Epithelial cell of esophagus (primary cell): ENCODE measurements at regions not wholly inside any gene's neighbourhood (a gene's known extent, or its start where the extent isn't known, plus 50 kb on each side); places are given as distances from the start of the nearest gene placed in this dataset.
"Not testable (repeated sequence)": the region's sequence is repeated elsewhere in the genome, so short reads cannot be mapped to it uniquely, and the experiment has no call there.

Experiments used
- DNase-seq: peaks from one replicate; pipeline ENCODE4 v3.0.0; 2010; ENCODE audit warnings: low read depth
- H3K4me3 ChIP-seq: 2 replicates; pipeline ENCODE4 v1.5.1; 2011; ENCODE audit warnings: mild to moderate bottlenecking, low read length, control low read depth
- TF ChIP-seq, protein P1 (sequence below): IDR thresholded peaks from 2 replicates; pipeline ENCODE4 v1.5.1; 2011; ENCODE audit warnings: low read depth, mild to moderate bottlenecking, low read length, control low read depth, inconsistent platforms; ENCODE audit not compliant: insufficient read depth; ENCODE audit errors: missing control alignments

GRCh38 chr14:87748558-87748957 is 244.4 kb downstream of the GALC start:
- DNase-seq, result no peak
- no peak overlapping the region for H3K4me3 ChIP-seq
- TF ChIP-seq, protein P1, sequence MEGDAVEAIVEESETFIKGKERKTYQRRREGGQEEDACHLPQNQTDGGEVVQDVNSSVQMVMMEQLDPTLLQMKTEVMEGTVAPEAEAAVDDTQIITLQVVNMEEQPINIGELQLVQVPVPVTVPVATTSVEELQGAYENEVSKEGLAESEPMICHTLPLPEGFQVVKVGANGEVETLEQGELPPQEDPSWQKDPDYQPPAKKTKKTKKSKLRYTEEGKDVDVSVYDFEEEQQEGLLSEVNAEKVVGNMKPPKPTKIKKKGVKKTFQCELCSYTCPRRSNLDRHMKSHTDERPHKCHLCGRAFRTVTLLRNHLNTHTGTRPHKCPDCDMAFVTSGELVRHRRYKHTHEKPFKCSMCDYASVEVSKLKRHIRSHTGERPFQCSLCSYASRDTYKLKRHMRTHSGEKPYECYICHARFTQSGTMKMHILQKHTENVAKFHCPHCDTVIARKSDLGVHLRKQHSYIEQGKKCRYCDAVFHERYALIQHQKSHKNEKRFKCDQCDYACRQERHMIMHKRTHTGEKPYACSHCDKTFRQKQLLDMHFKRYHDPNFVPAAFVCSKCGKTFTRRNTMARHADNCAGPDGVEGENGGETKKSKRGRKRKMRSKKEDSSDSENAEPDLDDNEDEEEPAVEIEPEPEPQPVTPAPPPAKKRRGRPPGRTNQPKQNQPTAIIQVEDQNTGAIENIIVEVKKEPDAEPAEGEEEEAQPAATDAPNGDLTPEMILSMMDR, result no peak

DNA sequence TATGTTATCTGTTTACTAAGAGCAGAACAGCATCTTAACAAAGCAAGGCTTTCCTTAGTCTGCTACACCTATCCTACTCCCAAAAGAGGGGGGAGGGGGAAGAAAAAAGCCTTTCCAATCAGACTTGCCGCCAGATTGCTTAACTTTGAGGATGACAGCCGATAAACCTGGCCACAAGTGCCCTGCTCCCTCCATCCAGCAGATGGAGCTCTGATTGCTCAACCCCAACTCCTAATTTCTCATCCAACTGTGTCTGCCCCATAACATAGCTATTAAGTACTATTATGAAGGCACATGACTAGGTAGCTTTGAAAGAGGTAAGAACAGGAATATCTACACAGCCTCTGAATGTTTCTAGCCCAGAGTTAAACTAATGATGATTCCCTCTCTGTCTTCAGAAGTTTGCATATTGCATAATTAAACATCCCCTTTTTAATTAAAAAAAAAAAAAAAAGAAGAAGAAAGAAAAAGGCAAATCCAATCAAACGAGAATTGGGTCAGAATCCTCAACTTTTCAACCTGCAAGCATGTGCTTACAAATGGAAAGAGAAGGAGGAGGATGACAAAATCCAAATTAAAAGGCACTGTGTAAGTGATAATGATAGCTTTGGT is 247.4 kb downstream of the GALC start:
- peak; percentile 68 for DNase-seq
- TF ChIP-seq, protein P1, result peak; percentile 78
- H3K4me3 ChIP-seq, result no peak overlapping the region

GRCh38 chr14:87734577-87735360 is 258.2 kb downstream of the GALC start:
- not testable (repeated sequence) for H3K4me3 ChIP-seq, DNase-seq

DNA sequence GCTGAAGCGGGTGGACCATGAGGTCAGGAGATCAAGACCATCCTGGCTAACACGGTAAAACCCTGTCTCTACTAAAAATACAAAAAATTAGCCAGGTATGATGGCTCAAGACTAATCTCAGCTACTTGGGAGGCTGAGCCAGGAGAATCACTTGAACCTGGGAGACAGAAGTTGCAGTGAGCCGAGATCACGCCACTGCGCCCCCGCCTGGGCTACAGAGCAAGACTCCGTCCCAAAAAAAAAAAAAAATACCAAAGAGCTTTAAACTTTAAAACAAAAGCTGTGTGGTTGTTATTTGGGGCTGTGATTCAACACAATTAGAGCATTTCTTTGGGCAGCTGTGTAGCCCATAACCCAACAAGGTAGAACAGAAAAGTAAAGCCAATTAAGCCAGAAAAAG is 259.9 kb downstream of the GALC start:
- not testable (repeated sequence) for DNase-seq, H3K4me3 ChIP-seq

GRCh38 chr14:87732562-87732961 is 260.4 kb downstream of the GALC start:
- TF ChIP-seq, protein P1, result no peak
- H3K4me3 ChIP-seq, result no peak overlapping the region
- no peak for DNase-seq

DNA sequence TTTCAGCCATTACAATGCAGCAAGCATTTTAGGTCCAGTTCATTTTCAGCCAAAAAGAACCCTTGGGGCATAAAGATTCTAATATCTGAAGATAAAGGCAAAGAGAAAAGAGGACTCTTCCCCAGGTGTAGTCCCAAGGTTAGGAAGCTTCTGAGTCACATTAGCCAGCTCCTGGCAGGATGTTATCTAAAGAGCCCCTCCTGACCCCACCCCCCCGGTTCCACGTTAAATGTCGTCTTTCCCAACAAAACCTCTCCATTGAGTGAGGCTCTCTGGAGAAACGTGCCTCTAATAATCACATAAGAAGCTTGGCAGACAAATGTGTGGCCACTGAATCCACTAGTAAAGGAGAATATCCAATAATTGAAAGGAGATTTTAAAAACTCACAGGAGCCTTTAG is 267.7 kb downstream of the GALC start:
- TF ChIP-seq, protein P1, result no peak
- DNase-seq, result no peak
- no peak overlapping the region for H3K4me3 ChIP-seq

DNA sequence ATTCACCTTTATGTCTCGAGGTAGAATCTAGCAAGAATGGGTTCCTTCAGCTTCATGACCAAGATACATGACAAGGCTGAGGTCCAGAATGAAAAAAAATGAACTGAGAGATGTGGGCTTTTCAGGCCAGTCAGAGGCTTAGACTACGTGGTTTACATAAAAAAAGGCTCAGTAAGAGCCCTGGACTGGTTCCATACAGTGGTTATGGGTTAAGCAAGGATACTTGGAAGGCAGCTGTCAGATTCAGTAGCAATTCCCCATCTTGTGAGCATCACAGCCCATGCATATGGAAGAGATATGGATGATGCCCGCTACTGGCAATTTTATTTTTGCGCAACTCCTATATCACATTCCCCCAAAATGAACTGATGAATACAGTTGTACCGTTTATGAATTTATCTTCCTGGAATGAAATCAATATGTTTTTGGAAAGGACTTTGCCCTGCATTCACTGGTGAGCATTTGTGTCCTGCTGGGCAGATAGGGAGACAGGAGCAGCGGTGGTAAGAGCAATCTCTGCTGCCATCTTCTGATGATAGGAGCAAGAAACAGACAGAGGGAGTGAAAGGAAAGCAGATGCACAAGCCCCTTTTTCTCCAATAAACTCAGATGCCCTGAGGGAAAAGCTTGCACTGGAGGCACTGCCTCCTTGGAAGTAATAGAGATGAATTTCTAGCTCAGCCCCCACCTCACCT is 280.4 kb downstream of the GALC start:
- TF ChIP-seq, protein P1, result no peak
- DNase-seq, result no peak
- no peak overlapping the region for H3K4me3 ChIP-seq
